HG02610 (cell line): ENCODE measurements at regions not wholly inside any gene's neighbourhood (a gene's known extent, or its start where the extent isn't known, plus 50 kb on each side); places are given as distances from the start of the nearest gene placed in this dataset.

Experiments used
- ATAC-seq: cut with Tn5 transposase; IDR thresholded peaks from one replicate; pipeline ENCODE4 v1.9.1; 2021; ENCODE audit warnings: mild to moderate bottlenecking, moderate library complexity; ENCODE audit not compliant: unreplicated experiment

DNA sequence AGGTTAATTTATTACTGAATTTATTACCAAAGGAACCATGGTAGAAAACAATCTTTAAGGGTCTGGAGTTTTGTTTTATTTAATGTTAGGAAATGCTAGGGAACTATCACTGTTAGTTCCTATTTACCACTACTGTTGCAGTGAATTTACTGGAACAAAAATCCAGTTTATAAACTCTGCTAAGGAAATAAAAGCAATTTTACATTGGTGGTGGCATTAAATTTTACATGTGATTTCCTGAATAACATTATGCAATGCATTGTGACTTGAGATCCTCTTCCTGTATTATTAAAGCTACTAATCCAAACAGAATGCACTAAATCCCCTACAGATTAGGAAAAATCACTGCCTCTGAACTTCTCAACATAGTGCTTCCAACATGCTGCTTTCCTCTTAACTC, 599.5 kb upstream of the PTGER4 start:
- ATAC-seq = no peak

DNA sequence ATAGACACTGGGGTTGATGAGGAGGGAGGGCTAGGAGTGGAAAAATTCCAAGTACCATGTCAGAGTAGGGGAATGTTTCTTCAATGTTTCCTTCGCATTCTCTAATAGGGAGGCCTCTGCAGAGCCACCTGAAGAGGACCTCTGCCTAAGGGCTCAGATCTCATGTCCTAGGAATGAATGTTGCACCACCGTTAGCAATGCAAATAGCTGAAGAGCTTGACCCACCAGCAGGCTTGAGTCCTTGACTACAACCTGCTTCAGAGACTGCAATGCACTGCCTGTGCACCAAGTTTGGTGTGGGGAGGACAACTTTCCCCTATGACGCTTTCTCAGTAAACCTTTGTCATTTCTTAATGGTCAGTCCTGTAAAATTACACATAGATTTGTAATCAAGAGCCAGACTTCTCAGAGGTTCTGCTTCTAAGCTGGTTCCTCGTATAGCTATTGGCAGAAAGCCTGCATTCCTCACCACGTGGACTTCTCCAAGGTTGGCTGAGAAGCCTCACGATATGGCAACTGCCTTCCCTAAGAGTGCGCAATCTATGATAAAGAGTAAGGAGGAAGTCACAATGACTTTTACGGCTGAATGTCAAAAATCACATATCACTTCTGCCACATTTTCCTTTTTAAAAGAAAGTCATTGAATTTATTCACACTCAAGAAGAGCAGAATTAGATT, 600.7 kb upstream of the PTGER4 start:
- no peak for ATAC-seq

GRCh38 chr5:40074826-40075225, 604.9 kb upstream of the PTGER4 start:
- ATAC-seq = no peak

- no peak for ATAC-seq
Measured at GRCh38 chr5:40073927-40074326, 605.8 kb upstream of the PTGER4 start.

DNA sequence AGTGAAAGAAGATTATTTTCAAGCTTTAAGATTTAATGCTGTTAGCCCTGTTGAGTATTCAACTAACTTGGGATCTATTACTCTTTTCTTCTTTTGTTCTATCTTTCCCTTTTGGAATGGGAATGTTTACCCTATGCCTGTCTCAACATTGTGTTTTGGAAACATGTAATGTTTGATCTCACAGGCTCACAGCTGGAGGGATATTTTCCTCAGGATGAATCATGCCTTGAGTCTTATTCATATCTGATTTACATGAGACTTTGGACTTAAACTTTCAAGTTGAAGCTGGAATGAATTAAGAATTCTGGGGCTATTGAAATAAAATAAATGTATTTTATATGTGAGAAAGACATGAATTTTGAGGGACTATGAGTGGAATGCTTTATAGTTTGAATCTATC, 607.8 kb upstream of the PTGER4 start:
- ATAC-seq = no peak

DNA sequence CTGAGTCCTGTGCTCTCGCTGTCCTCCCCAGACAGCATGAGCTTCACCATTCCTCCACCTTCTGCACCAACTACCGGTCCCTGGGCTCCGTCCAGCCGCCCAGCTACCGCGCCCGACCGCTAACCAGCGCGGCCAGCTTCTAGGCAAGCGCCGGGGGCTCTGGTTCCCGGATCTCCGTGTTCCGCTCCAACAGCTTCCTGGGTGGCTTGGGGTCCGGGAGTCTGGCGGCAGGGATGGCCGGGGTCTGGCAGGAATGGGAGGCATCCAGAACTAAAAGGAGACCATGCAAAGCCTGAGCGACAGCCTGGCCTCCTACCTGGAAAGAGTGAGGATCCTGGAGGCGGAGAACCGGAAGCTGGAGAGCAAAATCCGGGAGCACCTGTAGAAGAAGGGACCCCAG, 613.1 kb upstream of the PTGER4 start:
- ATAC-seq = no peak

DNA sequence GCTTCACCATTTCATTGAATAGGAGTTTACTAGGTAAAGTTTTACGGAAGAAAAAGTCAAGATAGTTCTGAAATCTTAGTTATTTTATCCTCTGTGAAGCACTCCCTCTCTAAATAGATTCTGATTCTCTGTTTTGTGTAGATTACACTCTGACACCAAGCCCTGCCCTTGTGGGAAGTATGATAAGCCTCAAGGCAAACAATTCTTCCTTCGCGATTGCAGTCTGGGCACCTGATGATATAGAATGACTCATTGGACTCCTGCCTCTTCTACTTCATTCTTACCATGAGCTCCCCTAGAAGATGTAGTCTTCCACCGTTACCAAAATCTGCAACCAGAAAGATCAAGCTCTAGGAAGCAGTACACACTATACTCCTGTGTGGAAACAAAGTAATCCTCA, 626.9 kb upstream of the PTGER4 start:
- no peak for ATAC-seq

DNA sequence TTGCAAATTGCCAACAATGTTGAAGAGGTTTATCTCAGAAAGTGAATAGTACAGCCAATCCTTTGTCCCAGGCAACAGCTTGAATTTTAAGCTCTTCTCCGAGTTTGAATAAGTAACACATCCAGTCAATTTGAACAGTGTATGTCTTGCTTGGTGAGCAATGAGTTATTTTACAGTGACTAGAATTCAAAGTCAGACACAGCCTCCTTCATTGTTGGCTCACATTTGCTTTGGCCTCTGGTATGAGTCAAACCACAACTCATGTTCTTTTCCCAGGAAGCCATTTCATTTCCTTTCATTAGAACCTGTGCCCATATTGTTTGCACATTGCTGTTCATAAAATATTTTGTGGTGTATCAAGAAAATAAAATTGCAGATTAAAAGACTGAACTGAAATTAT, 622.0 kb upstream of the DAB2 start:
- ATAC-seq = no peak

DNA sequence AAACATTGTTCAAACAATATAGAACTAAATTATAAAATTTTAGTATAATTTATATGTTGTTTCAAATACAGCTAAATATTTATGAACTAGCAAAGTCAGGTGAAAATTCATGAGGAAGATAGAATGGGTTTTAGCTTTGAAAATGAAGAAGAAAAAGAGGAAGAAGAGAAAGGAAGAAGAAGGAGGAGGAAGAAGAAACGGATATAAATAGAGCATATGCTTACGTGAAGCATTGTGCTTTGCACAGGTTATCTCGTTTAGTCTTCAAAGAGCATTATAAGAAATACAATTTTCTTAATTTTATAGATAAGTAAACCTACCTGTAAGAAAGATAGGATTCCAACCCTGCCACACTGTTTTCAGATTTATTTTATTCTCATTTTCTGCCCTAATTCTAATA, 620.6 kb upstream of the DAB2 start:
- no peak for ATAC-seq

GRCh38 chr5:40043916-40044315, 619.1 kb upstream of the DAB2 start:
- ATAC-seq = no peak

DNA sequence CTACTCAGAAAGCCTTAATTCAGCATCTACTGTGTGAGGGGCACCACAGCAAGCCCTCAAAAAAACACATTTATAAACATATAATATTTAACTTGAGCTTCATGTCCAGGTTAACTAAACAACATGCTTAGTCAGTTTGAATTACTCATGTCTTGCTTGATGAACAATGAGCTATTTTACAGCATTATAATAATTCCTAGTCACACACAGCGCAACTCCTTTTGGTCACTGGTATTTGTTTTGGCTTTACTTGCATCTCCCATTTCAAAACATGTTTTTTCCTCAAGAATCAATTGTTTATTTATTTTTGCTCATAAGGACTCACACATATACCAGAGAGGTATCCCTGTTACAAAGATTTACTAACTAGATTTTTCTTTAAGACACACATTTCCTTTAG, 616.7 kb upstream of the DAB2 start:
- no peak for ATAC-seq

GRCh38 chr5:40037713-40038112, 612.9 kb upstream of the DAB2 start:
- ATAC-seq = no peak

GRCh38 chr5:40034441-40034840, 609.7 kb upstream of the DAB2 start:
- no peak for ATAC-seq

DNA sequence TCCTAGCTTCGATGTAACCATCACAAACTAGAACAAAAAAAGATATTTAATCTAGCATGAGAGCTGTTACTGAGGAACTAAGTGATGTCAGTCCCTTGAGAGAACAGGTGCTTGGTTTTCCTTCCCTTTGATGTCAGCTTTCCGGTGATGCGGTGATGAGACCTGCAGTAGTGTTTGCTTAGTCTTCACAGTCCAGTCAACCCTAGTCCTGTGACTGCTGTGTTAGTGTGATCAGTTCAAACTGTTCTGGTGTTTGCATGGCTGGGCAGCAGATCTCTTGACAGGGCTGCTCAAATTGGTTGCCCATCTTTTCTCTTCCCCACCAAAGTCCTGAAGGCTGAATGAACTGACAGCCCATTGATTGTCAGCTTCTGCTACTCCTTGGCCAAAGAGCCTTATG, 608.6 kb upstream of the DAB2 start:
- peak; percentile 84 for ATAC-seq

DNA sequence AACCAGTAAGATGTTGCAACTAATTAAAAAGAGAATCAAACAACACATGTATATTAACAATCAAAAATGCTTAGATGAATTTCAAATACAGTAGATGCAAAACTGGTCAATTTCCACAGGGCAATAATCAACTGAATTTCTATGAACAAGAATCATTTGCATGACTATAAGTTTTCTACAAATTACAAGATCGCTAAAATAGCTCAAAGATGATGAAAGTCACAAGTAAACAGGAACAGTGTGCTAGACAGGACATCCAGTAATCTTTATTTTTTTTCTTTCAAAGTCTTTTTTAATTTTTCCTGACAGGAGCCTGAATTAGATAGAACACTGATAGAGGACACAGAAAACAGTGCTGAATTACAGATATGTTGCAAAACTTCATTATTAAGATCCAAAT, 608.2 kb upstream of the DAB2 start:
- ATAC-seq = no peak

GRCh38 chr5:40030661-40031060, 605.9 kb upstream of the DAB2 start:
- no peak for ATAC-seq

DNA sequence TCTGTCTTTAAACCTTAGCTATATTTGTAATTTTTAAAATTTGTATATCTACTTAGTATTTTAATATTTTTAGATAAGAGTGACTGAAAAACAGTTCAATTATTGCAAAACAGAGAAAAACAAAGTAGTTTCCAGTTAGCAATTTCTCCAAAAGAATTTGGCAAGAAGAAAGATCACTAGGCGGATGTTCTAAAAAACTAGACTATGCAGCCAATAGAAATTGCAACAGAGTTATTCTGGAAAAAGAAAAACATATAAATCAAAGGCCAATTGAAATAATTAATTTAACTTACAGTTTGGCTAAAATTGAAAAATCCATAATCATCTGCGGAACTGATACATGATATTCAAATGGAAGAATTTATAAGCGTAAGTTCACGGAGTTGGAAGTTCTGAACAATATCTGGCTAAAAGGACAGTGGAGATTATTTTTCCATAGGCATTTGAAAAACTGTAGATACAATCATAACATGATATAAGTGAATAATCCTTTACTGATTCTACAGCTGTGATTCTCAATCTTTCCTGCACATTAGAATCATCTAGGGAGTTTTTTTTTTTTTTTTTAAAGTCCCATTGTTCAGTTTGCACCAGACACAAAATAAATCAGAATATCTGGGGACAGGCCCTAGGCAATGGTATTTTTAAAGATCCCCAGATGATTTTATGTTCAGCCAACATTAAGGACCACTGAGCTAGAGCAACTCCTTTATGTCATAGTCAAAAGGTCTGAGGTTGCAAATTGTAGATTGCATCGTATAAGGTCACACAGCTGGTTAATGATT, 605.1 kb upstream of the DAB2 start:
- no peak for ATAC-seq

- ATAC-seq = no peak
Measured at GRCh38 chr5:40027400-40027799, 602.6 kb upstream of the DAB2 start.

DNA sequence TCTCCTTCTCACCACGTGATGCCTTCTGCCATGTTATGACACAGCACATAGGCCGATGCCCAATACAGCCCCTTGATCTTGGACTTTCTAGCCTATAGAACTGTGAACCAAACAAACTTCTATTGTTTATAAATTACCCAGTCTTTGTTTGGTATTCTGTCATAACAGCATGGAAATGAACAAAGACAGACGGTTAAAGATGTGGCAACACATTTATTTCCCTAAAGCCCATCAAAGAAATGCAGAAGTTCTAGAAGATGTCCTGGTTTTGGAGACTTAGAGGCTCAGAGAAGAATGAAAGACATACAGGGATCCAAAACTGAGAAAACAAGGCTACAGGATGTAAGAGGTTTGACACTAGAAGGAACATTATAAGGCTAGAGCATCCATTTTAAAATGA, 600.8 kb upstream of the DAB2 start:
- ATAC-seq = no peak

- ATAC-seq = no peak
Measured at GRCh38 chr5:40022057-40022456, 597.3 kb upstream of the DAB2 start.

DNA sequence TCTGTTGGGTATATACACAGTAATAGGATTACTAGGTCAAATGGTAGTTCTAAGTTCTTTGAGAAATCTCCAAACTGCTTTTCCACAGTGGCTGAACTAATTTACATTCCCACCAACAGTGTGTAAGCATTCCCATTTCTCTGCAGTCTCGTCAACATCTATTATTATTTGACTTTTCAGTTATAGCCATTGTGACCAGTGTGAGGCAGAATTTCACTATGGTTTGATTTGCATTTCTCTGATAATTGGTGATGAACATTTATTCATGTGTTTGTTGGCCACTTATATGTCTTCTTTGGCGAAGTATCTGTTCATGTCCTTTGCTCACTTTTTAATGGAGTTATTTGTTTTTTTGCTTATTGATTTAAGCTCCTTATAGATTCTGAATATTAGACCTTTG, 596.2 kb upstream of the DAB2 start:
- no peak for ATAC-seq

DNA sequence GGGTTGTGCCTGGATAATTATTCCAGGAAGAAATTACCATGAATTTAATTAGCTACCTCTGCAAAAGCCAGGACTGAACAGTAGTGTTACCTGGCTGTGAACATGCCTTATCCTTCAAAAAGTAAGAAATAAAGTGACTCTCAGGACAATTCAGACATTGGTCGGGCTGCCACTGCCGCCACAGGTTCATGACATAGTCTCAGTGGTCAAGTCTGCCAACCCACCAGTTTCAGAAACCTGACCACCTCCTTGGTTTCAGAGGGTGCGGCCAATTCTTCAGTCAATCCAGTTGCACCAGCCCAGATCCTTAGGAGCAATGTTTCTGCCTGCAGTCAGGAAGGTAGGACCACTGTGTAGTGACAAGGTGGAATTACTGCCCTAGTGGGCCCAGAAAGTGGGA, 593.1 kb upstream of the DAB2 start:
- ATAC-seq = no peak

DNA sequence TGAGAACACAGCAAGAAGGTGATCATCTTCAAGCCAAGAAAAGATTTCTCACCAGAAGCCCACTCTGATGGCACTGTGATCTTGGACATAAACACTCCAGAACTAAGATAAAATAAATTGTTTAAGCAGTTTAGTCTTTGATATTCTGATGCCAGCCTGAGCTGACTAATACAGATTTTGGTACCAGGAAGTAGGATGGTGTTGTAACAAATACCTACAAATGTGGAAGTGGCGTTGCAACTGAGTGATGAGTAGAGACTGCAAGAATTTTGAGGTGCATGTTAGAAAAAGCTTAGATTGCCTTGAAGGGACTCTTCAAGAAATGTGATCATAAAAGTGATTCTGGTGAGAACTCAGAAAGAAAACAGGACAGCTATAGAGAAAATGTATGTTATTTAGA, 592.4 kb upstream of the DAB2 start:
- no peak for ATAC-seq
